ENCODE measurements at regions not wholly inside any gene's neighbourhood (a gene's known extent, or its start where the extent isn't known, plus 50 kb on each side); places are given as distances from the start of the nearest gene placed in this dataset.

- ATAC-seq (no peak), DNase-seq (ENCODE audit: low spot score) (no peak), FAIRE-seq (no peak)
- intact Hi-C loops (cut with micrococcal nuclease; ENCODE audit: unreplicated experiment) = no loop called here
- Histone ChIP-seq H3K4me2 (ENCODE audit: low read depth, low read length) (no peak overlapping the region), H3K27ac (ENCODE audit: extremely low read length, insufficient read depth, low read length) (no peak overlapping the region), H4K20me1 (ENCODE audit: insufficient read depth, low read length) (no peaks in the 10 kb centered on the region), H3K79me2 (ENCODE audit: insufficient read depth, low read length) (no peaks in the 10 kb centered on the region), H3K27me3 (ENCODE audit: control insufficient read depth in 1 of 2, insufficient read depth in 2 of 2, low read length in 2 of 2) (peaks cover 3 to 55% of the 10 kb centered on the region in 2 experiments; a peak in 3 of 5 replicates), H3K4me1 (ENCODE audit: insufficient read depth, low read length) (peaks cover 6% of the 10 kb centered on the region; the same call in 1 of the 2 replicates), H3K36me3 (replicated peaks in 1 of 2; ENCODE audit: control insufficient read depth in 1 of 2, insufficient read depth in 2 of 2, low read length in 2 of 2) (no peaks in the 10 kb centered on the region), H2AFZ (ENCODE audit: low read length) (no peak overlapping the region), H3K9ac (ENCODE audit: insufficient read depth, low read depth, low read length) (no peak overlapping the region), H3K9me3 (ENCODE audit: low read length) (no peaks in the 10 kb centered on the region), H3K4me3 (replicated peaks in 1 of 3; ENCODE audit: insufficient read depth in 1 of 3, low read depth in 2 of 3, low read length in 3 of 3) (no peak overlapping the region)
- TF ChIP-seq ZNF468 (CRISPR knock-in tag; IDR thresholded peaks at IDR 0.05) (no peak), ZNF44 (CRISPR knock-in tag; IDR thresholded peaks at IDR 0.05) (no peak), KLF6 (CRISPR knock-in tag; IDR thresholded peaks at IDR 0.05) (no peak), RBM22 (optimal IDR thresholded peaks at IDR 0.05; ENCODE audit: low read length) (no peak), ZNF17 (CRISPR knock-in tag; IDR thresholded peaks at IDR 0.05) (no peak), ZFP82 (CRISPR knock-in tag; IDR thresholded peaks at IDR 0.05; ENCODE audit: borderline replicate concordance) (no peak), BCLAF1 (IDR thresholded peaks at IDR 0.05) (no peak), E2F1 (CRISPR knock-in tag; IDR thresholded peaks at IDR 0.05) (no peak), HNF1B (CRISPR knock-in tag; IDR thresholded peaks at IDR 0.05) (no peak), ZBTB43 (CRISPR knock-in tag; conservative IDR thresholded peaks at IDR 0.05) (no peak)
- POLR2A ChIA-PET = no interaction called here
- in situ Hi-C loops (cut with HindIII; ENCODE audit: extremely low pct_ligation_motif_present, low pct_unique_long_range_greater_than_20kb) = no loop called here
- 0% methylated on average over 1 of the region's 1 CpG for WGBS (ENCODE audit: low lambda C conversion rate)
- CTCF ChIA-PET (ENCODE audit: low intra/inter-chr PET ratio, low total read pairs) = no interaction called here
- BruUV-seq (replicated peaks) = no TSS peak
These were observed 74.7 kb downstream of the BUD13 start for GRCh38 chr11:116698080-116698479.

Measured in HepG2 (cell line).